Putamen (tissue), 1 donor: ENCODE measurements at regions not wholly inside any gene's neighbourhood (a gene's known extent, or its start where the extent isn't known, plus 50 kb on each side); places are given as distances from the start of the nearest gene placed in this dataset.
"Not testable (repeated sequence)": the region's sequence is repeated elsewhere in the genome, so short reads cannot be mapped to it uniquely, and the experiment has no call there.

Experiments
- DNase-seq: peaks from one replicate; pipeline ENCODE4 v3.0.0-alpha.2; 2016; ENCODE audit warnings: low spot score

DNA sequence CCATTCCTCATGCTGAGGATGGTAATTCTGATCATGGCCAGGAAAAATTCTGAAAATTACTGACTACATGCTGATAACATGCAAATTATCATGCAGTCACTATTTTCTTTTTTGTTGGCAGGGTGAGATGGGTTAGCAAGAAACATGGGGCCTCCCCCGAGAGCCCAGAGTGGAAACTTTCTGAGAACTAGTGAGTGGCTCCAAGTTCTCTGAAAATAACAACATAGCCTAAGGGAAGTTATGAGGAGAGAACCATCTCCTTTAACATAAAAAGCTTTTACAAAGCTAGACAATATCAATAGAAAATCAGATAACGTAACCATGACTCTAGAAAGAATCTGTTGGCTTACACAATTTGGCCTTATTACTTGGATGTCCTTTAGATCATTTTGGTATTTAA, 254.2 kb downstream of the PLOD2 start:
- no peak for DNase-seq

- DNase-seq = no peak
Observed at GRCh38 chr3:145911016-145911415, 250.0 kb downstream of the PLOD2 start.

DNA sequence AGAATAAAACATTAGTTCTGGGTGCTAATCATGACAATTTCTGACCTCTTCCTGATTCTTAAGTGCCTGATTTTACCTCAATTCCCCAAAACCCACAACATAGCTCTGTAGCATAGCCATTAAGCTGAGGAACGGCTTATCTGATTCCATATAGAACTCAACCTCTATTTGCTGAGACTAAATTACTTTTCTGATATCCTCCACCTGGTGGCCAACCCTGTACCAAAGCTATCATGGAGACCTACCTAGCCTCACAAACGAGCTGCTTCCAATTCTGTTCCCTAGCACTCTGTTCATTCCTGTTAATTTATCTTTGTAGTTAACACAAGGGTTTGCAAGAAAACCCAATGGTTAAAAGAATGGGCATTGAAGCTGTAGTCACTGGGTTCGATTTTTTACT, 245.2 kb downstream of the PLOD2 start:
- DNase-seq = no peak

GRCh38 chr3:145927736-145928135, 233.2 kb downstream of the PLOD2 start:
- DNase-seq = not testable (repeated sequence)

GRCh38 chr3:145936971-145937370, 224.0 kb downstream of the PLOD2 start:
- DNase-seq = no peak

GRCh38 chr3:145939431-145939830, 221.6 kb downstream of the PLOD2 start:
- no peak for DNase-seq

DNA sequence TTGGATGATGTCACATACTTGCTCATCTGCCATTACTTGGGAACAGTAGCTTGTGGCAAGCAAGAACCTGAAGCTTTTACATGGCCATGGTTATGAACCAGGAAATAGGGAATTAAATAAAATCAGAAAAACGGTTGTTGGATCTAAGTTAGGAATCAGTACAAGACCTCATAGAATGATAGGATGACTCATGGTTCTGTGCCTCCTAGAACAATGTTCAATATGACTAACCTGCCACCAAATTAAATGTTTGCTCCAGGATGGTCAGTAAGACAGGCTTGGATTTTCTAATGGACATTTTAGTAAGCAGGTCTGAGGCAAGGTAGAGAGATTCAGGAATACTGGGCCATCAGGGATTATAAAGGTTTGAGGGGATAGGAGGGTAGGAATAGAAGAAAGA, 218.9 kb downstream of the PLOD2 start:
- DNase-seq = no peak

DNA sequence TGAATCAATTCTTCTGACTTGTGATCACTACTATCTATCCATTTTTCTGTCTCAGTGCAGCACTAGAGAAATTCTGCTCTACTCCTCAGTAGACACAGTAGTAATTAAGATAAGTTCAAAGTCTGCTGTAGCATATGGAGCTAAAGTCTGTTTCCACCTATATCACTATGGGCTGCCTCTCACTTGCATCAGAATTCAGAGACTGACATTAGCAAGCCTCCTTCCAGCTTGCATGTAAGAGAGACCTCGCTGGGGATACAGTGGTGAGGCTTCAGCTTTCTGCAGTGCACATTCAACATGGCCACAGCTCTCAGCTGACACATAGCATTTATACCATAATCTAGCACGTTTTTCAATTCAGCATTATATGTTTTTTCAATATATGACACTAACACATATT, 217.0 kb downstream of the PLOD2 start:
- DNase-seq = no peak

GRCh38 chr3:145951441-145951840, 209.5 kb downstream of the PLOD2 start:
- DNase-seq = no peak

GRCh38 chr3:145952536-145952935, 208.4 kb downstream of the PLOD2 start:
- no peak for DNase-seq

- DNase-seq = no peak
Observed at GRCh38 chr3:145953316-145953715, 207.7 kb downstream of the PLOD2 start.

DNA sequence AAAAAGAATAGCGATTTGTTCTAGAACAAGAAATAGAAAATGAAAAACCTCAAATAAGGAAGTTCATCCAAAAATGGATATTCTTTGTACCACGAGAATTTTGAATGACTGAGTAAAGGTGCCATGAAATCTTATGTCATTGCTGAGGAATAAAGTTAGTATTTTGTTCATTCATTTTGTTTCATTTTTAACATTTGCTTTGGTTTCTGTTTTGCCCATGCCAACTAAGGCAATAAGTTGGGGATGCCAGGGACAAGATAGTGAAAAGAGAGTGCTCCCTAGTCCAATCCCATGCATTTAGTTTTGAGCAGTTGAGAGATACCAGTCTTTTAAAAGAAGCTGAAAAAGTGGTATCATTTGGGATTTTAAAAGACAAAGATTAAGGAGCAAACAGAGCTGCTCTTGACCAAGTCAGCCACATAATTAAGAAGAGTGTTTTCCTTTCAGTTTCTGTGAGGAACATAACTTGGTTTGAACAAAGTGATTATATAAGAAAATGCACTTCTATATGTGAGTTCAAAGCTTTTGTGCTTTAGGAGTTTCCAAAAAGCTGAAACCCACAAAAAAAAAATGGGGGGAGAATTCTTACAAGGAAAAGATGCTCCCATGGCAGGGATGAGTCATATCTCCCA, 201.4 kb downstream of the PLOD2 start:
- DNase-seq = no peak

DNA sequence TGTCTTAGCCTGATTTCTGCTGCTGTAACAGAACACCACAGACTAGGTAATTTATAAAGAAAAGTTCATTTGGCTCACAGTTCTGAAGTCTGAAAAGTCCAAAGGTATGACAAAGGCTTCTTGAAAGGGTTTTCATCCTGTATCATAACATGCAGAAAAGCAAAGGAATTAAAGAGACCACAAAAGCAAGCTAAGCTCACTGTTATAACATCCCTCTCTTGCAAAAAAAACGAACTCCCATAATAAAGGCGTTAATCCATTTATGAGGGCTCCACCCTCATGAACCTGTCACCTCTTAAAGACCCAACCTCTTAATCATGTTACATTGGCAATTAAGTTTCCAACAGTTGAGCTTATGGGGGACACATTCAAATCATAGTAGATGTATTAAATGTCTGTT, 197.9 kb downstream of the PLOD2 start:
- DNase-seq = no peak

- DNase-seq = no peak
Observed at GRCh38 chr3:145967043-145967442, 193.9 kb downstream of the PLOD2 start.

DNA sequence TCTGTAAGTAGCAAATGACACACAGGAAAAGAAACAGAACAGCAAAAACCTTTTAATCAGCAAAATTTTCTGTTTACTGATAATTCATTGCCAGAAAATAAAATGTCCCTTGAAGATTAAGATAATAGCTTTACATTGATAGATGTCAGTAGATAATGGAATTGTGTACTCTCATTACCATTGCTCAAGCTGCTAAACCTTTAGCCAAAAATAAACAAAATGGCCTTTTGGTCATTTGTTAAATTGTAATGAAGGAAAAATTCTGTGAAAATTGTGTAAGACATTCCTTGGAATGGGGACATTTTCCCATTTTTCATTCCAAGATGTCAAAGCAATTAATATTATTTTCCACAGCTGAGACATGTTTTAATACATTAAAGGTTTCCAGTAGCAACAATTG, 189.8 kb downstream of the PLOD2 start:
- DNase-seq = no peak

GRCh38 chr3:145972851-145973250, 188.1 kb downstream of the PLOD2 start:
- DNase-seq = no peak

- DNase-seq = no peak
Observed at GRCh38 chr3:145981056-145981455, 179.9 kb downstream of the PLOD2 start.

DNA sequence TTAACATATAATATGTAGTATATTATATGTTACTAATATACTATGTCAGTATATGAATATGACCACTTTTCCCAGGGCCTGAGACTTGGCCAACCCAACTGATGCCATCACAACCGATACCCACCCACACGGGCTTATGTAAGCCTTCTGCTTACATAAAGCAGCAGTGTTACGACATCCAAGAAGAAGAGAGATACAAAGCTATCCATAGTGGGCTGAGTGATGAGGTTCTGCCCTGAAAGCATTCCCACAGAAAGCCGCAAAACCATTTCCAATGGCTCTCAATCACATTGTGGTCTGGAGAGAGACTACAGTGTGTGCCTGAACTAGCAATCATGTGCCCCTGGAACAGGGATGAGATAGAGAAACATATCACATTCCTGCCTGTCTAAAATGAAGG, 177.9 kb downstream of the PLOD2 start:
- no peak for DNase-seq
